ENCODE measurements at regions not wholly inside any gene's neighbourhood (a gene's known extent, or its start where the extent isn't known, plus 50 kb on each side); places are given as distances from the start of the nearest gene placed in this dataset.
"Not testable (repeated sequence)": the region's sequence is repeated elsewhere in the genome, so short reads cannot be mapped to it uniquely, and the experiment has no call there.

DNA sequence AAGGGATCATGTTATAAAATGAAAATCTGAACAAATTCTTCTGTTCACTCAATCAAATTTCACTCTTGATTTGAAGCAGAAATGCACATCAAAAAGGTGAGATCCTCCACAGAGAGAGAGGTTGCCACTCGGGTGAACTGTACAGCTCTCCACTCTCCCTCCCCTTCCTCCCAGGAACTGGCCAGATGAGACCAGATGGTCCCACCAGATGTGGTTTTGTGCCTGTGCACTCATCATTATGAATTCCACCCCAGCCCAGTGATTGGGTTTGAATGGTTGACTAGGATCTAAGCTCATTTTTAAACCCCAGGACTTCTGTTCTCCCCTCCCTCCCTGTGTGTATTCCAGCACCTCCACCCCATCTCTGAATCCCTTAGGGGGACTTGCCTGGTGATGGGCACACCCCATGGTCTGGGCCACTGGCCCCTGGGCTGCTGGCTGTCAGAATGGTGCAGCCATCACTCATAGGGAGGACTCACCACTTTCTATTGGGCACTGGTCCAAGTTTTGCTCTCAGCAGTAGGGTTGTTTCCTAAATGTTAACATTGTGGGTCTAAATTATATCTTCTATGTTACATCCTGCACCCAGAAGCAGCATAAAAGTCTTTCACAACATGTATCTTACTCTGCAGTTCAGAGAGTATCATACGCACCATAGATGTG is 393.1 kb downstream of the TNS3 start:
- no peak for DNase-seq

DNA sequence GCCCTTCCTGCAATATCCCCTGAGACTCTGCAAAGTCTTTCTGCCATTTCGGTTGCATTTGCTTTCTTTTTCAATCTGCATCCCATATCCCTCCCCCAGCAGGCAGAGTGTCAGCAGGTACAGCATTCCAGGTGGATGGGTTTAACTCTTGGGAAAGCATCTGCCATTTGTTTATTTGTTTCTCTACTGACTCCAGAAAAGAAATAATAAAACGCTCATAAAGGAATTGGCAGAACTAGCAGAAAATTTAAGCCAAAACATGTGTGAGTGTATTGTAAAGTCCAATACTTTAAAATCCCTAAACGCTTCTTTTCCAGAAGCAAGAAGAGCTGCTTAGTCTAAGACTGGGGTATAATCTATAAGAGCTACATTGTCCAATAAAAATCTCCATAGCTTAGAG is 393.8 kb downstream of the TNS3 start:
- DNase-seq = no peak

DNA sequence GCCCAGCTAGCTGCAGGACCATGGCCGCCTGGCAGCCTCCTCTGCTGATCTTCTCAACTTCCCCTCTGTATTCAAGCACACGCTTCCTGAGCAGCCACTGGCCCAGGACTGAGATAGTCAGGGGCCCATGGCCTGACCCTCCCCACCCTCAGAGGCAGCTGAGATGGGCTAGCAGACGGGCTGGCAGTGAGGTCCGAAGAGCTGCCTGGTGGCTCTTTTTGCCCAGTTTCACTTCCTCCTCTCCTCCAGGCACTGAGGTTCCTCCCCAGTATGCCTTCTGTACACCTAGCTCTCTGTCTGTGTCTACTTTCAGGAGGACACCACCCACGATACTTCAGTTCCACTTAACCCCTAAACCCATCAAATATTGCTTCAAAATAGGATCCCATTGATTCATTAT is 395.6 kb downstream of the TNS3 start:
- DNase-seq = peak; percentile 35 to 47

DNA sequence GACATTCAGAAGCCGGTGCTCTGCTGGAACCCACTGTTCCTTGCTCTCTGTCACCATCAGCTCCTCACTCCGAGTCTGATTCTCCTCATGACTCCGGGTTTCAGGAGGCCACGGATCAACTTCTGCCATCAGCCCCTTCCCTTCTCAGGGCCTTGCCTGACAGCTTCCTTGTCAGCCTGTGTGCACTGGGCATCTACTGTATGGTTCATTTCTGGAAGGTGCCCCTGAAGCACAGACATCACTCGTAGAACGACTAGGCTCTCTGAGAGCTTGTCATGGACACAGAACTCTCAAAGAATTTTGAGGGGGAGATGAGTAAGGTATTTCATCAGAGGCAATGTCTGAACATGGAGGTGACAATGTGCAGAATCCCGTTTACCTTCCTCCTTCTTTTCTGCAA is 396.1 kb downstream of the TNS3 start:
- DNase-seq = no peak

DNA sequence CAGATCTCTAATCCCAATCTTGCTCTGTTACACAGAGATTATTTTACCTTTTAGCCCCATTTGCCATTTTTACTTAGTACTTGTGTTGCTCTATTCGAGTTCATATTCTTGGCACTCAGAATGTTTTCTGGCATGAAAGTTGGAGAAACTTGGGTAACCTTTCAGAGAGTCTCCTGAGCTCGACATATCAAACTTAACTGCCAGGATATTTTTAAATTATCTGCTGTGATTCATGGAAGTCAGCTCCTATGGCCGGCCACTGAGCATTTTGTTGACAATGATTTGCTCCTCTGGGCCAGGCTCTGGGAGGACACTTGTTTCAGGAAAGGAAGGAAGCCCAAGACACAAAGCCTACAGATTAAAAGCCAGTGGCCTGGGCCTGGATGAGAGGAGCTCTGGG is 396.7 kb downstream of the TNS3 start:
- DNase-seq = no peak

DNA sequence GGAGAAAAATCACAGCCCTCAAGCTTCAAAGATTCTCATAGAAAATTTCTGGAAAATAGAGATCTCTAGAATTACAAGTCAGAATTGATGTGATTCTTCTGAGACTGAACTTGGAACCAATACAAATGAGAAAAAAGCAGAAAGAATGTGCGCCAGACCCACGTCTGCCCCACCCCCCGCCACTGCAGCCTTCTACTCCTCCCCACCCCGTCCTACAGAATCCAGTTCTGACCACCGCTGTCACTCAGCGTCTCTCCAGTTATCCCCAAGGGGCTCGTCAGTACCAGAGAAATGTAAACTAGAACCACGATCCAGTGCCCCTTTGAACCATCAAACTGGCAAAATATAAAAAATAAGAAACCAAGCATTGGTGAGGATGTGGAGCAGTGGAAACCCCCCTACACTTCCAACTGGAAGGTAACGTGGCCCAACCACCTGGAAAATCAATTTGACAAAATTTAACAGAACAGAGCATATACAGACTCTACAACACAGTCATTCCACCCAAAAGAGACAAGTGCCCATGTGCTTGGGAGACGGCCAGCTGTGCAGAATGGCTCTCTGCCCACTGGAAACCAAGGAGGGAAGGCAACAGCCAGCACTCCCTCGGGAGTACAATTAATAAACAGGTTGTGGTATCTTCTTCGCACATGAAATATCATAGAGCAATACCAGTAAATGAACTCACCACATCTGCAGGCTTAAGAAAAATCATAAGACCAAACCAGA is 397.9 kb downstream of the TNS3 start:
- DNase-seq = no peak

DNA sequence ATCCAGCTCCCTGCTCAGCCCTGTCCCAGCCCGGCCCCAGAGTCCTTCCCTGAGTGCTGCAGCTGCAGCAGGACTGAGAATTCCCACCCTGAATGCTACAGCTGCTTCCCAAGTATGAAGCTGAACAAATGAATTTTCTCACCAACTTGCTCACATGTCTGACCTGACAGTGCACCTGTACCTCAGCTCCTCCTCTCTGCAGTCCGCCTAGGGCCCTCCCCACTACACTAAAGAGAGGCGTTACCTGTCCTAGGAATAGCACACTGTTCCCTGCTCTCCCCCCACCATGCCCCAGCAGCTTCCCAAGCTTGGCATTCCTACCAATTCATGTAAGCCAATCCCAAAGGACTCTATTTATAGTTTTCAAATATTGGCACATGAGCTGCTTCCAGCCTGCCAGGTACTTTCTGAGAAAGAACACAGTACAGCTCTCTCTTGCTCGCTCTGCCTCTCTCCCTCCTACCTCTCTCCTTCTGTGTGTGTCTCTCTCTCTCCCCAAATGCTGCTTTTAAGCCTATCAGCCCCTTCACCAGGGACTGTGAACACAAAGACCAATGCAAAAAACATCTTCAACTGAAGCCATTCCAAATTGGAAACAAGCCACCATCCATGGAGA is 400.1 kb downstream of the TNS3 start:
- DNase-seq = no peak

DNA sequence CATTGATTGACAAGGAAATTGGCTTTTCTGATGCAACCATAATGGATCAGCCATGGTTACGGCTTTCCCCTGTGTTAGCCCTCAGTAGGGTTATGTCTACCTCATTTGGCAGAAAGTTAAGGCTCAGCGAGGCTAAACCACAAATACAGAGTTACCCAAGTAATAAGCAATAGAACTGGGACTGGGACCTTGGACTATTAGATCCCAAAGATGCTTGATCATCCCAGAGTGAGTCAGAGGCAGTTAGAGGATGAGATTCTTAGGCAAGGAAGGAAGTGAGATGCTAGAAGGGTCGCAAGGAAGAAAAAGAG is 401.4 kb downstream of the TNS3 start:
- DNase-seq = no peak

DNA sequence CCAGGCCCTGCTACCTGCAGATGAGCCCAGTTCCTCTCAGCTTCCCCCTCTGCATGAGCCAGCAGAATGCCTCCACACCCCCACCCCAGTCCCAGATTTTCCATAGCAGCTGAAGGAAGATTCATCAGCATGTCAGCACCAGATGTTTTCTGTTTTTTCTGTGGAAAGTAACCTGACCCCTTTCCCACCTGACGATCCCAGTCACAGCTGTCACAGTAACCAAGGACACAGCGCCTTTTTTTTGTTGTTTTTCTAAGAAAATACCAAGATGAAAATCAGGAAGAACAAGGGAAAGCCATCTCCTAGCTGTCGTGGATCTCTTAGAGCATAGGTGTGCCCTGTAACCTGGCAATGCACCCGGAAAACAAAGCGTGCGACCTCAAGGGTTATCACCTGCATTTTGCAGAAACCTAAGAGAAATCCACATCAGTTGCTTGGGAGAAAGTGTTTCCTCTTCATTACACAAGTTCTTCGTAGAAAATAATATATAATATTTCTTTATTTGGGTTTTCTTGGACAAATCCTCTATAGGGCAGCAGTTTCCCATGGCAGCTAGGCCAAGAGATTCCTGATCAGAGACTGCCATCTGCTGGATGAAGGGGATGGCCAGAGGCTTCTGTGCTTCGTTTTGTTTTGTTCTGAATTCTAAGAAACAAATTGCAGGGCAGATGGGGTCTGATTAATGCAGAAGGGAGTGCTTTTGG is 401.9 kb downstream of the TNS3 start:
- peak; percentile 63 to 68 for DNase-seq

DNA sequence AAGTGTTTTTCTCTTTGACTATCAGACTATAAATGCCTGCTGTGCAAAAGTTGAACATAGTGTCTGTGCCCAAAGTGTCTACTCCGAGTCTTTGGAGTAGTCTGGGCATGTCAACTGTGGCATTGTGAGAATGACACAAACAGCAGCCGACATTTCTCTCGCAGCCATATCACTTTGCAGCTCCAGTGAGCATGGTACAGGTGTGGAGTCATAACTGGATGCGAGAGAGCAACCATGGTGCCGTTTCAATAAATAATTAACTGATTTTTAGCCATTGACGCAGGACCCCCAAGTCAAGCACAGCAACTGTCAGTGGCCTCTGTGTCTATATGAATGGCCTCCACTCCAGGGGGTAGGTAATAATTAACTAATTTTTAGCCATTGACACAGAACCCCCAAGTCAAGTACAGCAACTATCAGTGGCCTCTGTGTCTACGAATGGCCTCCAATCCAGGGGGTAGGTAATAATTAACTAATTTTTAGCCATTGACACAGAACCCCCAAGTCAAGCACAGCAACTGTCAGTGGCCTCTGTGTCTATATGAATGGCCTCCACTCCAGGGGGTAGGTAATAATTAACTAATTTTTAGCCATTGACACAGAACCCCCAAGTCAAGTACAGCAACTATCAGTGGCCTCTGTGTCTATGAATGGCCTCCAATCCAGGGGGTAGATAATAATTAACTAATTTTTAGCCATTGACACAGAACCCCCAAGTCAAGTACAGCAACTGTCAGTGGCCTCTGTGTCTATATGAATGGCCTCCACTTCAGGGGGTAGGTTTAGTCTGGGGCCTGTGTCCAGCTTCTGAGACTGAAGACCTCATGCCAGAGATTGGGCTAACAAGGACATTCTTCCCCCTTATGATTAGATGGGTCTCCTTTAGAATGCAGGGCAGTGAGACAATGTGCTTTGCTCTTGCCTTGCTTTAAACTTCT is 409.0 kb downstream of the TNS3 start:
- not testable (repeated sequence) for DNase-seq

DNA sequence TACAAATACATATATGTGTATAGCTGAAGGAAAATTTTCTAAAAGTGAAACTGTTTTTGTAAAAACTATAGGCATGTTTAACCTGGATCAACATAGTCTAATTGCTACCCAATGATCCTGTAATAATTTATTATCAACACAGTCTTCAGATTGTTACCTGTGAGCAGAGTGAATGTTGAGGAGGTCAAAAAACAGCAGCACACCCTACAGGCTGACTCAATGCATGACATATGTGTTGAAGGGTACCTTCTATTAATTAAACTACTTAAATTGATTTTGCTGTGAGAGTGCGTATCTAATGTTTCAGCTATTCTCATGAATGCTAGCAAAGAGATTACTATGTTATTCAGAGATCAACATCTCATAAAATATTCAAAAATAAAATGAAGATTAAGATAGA is 411.4 kb downstream of the TNS3 start:
- DNase-seq = no peak

DNA sequence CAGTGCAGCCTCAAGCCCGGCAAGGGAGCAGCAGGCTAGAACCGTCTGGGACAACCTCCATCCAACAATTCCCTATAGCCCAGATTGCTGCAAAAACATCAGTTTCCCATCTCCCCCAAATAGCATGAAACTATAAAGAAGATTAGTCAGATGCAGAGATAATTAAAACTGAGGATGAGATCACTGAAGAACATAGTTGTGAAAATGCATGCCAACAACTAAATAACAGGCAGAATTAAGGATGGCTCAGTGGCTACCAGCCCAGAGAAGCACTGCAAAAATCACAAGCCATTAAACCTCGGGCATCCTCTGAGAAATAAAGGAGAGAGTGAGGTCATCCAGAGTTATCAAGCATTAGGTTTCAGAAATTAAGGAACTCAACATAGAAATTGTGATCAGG is 427.1 kb downstream of the TNS3 start:
- DNase-seq = no peak

DNA sequence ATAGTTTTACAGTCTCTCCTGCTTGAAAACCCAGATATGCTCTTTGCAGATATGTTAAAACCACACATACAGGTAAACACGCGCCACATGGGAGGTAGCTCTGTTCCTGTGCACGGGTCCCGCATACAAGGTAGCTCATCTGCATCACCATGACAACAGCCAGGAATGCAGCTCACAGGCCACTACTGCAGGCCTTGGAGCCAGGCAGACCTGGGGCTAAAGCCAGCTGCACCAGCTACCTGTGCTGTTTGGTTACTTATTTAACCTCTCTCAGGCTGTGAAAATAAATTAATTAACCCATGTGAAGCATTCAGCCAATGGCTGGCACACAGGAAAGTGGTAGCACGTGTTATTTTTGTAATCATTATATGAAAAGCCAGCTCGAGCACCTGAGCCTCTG is 428.3 kb downstream of the TNS3 start:
- DNase-seq = no peak

DNA sequence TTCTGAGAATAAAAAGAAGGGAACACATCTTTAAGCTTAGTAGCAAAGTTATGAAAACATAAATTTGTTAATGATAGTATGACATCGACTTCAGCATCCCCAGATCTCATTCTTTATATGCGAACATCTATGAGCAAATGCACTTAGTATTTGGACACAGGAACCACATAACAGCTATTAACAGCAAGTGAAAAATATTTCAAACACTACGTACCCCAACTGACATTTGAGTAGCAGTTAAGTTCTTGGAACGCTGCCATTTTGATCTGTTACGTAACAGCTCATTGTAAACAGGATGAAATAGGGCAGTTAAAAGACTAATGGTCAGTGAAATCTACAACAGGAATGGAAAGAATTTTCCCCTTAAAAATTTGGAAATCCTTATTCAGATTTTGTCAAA is 428.9 kb downstream of the TNS3 start:
- peak; percentile 10 to 35 for DNase-seq

DNA sequence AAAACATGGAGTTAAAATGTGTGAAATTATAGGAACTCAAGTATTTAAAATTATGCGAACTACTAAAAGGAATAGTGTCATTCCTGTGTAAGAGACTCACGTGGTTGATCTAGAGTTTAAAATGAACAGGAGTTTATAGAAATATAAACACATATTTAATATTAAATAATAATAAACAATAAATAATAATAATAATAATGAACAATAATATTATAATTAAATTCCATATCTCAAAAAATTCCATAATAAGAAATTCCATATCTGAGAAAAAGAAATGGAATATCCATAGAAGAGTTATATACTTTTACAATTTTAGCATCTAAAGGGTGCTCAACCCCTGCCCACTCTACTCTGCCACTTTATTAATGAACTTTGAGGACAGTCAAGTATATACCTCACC is 429.6 kb downstream of the TNS3 start:
- no peak for DNase-seq

DNA sequence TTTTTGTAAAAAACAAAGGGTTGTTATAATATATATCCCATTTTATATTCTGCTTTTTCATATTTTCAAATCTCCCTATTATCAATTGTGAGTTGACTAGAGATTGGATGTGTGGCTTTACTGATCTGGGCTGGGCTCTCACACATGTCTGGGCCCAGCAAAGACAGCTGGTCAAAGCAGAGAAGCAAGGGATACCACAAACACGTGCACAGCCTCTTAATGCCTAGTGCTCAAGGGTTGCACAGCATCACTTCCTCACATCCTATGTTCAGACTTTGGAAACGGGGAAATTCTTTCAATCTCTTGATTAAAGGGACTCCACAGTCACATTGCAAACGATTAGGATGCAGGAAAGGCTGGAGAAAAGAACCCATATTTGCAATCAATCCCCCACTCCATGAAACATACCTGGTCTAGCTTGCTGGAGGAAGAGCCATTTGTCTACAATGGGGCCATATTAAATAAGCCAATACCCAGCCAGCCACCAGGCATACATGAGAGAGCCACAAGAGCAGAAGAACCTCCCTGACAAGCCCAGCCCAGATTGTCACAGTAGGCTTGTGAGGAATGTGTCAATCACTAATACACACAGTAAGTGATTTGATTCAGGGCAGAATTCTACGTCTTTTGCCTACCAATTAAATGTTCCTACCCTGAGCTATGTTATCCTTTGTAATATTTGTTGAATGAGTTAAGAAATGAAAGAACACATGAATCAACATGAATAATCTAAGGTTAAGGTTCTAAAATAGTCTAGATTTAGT is 431.2 kb downstream of the TNS3 start:
- DNase-seq = no peak

DNA sequence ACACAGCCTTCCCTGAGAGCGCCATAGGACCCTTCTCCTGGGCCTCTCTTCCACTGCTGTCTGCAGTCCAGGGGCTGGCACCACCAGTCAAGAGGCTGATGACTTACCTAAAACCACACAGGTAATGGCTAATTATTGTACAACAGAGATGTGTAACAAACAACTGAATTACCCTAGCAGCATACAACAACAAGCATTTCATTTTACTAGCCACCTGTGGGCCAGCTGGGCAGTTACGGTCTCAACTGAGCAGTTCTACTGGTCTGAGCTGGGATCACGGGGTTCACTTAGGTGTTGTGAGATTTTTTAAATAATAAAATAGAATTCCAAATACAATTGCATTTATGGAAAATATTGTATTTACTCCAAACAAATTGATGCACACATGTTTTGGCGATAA is 431.9 kb downstream of the TNS3 start:
- no peak for DNase-seq

DNA sequence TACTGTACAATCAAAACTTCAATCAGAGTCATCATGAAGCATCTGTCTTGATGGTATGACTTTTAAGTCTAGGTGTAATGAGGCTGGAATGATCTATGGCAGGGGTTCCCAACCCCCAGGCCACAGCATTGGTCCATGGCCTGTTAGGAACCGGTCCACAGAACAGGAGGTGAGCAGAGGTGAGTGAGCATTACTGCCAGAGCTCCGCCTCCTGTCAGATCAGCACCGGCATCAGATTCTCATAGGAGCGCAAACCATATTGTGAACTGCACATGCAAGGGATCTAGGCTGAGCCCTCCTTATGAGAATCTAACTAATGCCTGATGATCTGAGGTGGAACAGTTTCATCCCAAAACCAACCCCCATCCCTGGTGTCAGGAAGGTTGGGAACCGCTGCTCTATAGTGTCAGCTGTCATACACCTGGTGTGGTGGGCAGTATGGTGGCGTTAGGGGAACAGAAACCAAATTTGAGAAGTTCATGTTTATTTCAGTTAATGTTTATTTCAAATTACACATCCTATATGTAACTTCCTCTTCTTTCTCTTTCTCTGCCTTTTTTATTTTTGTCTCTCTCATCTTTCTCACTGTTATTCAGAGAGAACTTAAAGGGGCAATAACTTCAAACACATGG is 432.6 kb downstream of the TNS3 start:
- DNase-seq = peak; percentile 25 to 53

DNA sequence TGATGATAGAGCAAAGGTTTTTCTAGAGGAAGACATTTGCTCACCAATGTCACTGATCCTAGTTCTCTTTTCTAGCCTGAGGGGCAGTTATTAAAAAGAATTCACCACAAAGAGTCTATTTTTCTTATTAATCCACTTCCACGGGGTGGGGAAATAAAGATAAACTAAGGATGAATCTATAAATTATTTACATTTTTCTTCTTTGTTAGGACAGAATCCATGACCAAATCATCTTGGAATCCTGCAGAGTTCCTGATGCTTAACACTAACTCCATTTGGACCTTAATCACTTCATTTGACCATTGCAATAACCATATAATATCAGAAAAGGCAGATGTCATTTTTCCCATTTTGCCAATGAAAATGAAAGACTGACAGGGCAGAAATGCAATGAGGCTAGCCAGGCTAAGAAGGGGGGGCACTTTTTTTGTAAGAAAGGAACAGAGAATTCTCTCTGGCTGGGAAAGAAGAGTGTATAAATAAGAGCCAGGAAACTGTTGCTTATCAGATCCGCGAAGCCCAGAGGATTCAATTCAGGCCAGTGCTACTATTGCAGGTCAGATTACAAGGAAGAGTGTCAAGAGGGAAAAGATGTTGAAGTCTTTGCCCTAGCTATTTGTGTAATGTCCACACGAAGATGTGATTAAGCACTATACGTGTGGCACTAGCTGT is 433.2 kb downstream of the TNS3 start:
- no peak for DNase-seq

DNA sequence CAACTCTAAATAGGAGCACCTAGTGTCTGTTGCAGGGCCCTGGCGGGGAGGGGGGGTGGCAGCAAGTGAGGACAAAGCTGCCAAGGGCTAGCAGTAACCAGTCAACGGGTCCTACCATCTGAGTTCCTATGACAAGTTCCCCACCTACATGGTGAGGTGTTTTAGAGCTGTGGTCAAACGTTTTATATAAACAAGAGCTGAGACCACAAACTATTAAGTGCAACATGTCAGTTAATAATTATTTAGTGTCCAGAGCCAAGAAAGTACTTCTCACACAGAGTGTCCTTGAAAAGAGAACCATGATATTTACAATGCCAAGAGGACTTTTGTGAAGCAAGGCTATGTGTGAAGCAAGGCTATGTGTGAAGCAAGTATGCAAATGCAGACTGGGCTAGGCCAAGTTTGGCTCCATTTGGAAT is 434.7 kb downstream of the TNS3 start:
- peak; percentile 56 to 78 for DNase-seq

DNA sequence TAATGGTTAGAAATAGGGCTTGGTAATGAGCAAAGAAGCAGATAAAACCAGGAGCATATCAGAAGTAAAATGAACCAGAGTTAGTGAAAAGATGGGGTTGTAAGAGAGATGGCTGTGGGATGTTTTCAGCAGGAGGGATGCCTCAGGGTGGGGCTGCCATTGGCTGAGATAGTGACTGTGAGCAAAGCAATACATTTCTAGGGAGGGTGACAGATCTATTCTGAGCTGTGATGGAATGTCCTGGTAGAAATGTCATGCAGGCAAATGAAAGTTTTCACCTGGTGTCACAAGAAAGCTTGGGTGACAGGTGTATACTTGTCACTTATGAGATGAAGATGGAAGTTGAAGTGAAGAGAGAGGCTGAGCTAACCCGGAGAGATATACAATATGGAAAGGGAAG is 435.9 kb downstream of the TNS3 start:
- no peak for DNase-seq
